Adrenal gland (tissue), 9 donors: ENCODE measurements at regions not wholly inside any gene's neighbourhood (a gene's known extent, or its start where the extent isn't known, plus 50 kb on each side); places are given as distances from the start of the nearest gene placed in this dataset.

Experiments used
- DNase-seq, 7 donors: peaks; one replicate each; pipeline ENCODE4 v3.0.0-alpha.2; 2019 to 2020
- H3K27ac ChIP-seq, 5 donors: fragments of 200-600 bp; sonication (generic) in 4 of 5; 1 replicate in 3 of 5; 2 replicates in 2 of 5; pipeline versions ENCODE4 v1.5.1 to v1.8.0; 2016 to 2020; ENCODE audit warnings: mild to moderate bottlenecking in 1 of 5
- H3K27me3 ChIP-seq: fragments of 200-600 bp; 2 replicates; pipeline ENCODE4 v1.8.0; 2021
- H3K36me3 ChIP-seq, 2 donors: fragments of 200-600 bp; replicated peaks in 1 of 2; 1 replicate in 1 of 2; 2 replicates in 1 of 2; pipeline versions ENCODE4 v1.5.1 to v1.8.0; 2018 to 2022
- H3K4me1 ChIP-seq, 2 donors: fragments of 200-600 bp; replicated peaks in 1 of 2; 1 replicate in 1 of 2; 2 replicates in 1 of 2; pipeline versions ENCODE4 v1.5.1 to v1.8.0; 2018 to 2021
- H3K4me3 ChIP-seq, 4 donors: fragments of 200-600 bp; sonication (generic) in 3 of 4; one replicate each; pipeline ENCODE4 v1.5.1; 2016 to 2018
- H3K9me3 ChIP-seq, 3 donors: fragments of 200-600 bp; sonication (generic) in 1 of 3; replicated peaks in 1 of 3; 1 replicate in 2 of 3; 2 replicates in 1 of 3; pipeline versions ENCODE4 v1.5.1 to v1.8.0; 2016 to 2021
- POLR2A ChIP-seq, 2 donors: fragments of 450-650 bp; IDR thresholded peaks; one replicate each; pipeline ENCODE4 v1.6.1; 2017; ENCODE audit warnings: antibody characterized with exemption in 2 of 2, mild to moderate bottlenecking in 2 of 2, moderate library complexity in 1 of 2
- WGBS, 4 donors: extraction: QIAGEN DNeasy Blood & Tissue Kit in 2 of 4; methylation state at CpG; one replicate each; pipeline versions ENCODE4 v1.1.5 to v1.1.7; 2013 to 2017; 5-methylcytosine and 5-hydroxymethylcytosine counted together
- intact Hi-C, 2 donors: fragments of 100-400 bp; cut with DNase I; formaldehyde crosslinking; loops; one replicate each; pipeline versions ENCODE4 v1.14.1 to v1.15.0; 2022 to 2023
- TF ChIP-seq, protein P1 (sequence below), 6 experiments: fragments of 450-650 bp in 4 of 6; fragments of 200-600 bp in 2 of 6; sonication (generic) in 1 of 6; IDR thresholded peaks; 1 replicate in 5 of 6; 2 replicates in 1 of 6; pipeline versions ENCODE4 v1.5.1 to v1.8.0; 2016 to 2021; ENCODE audit warnings: antibody characterized with exemption in 6 of 6, mild to moderate bottlenecking in 2 of 6, moderate library complexity in 1 of 6
- donor health status: healthy with polysubstance abuse.
- donor health status: Bipolar disorder and iron deficiency.
- donor health status: DM: yes; HTN: yes; CAD: no.
- donor health status: DM: no; HTN: no; CAD: no.
- donor health status: DM: no; HTN: no; CAD: no.

DNA sequence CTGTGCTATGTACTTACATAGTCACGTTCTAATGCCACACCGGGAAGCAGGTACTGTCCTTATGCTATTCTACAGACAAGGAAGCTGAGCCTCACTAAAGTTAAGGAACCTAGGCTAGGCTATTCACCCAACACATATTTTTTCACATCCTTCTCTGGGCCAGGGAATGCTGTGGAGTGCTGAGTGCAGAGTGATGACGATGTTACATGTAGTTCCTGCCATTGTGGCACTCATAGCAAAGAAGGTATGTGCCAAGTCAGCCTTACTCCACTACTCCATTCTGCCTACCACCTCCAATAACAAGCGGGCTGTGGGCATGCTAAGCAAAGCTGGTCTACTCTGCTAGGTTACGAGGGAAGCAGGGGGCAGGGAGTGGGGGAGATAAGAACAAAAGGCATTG, 69.8 kb upstream of the SLC25A26 start:
- Histone ChIP-seq H3K4me3 (no peak overlapping the region), H3K9me3 (no peaks in the 10 kb centered on the region), H3K27me3 (no peaks in the 10 kb centered on the region), H3K27ac (no peak overlapping the region), H3K36me3 (no peaks in the 10 kb centered on the region), H3K4me1 (no peaks in the 10 kb centered on the region)
- no peak for DNase-seq
- intact Hi-C loops, result no loop called here
- no peak for TF ChIP-seq POLR2A (IDR thresholded peaks at IDR 0.05)
- TF ChIP-seq, protein P1, sequence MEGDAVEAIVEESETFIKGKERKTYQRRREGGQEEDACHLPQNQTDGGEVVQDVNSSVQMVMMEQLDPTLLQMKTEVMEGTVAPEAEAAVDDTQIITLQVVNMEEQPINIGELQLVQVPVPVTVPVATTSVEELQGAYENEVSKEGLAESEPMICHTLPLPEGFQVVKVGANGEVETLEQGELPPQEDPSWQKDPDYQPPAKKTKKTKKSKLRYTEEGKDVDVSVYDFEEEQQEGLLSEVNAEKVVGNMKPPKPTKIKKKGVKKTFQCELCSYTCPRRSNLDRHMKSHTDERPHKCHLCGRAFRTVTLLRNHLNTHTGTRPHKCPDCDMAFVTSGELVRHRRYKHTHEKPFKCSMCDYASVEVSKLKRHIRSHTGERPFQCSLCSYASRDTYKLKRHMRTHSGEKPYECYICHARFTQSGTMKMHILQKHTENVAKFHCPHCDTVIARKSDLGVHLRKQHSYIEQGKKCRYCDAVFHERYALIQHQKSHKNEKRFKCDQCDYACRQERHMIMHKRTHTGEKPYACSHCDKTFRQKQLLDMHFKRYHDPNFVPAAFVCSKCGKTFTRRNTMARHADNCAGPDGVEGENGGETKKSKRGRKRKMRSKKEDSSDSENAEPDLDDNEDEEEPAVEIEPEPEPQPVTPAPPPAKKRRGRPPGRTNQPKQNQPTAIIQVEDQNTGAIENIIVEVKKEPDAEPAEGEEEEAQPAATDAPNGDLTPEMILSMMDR (IDR thresholded peaks at IDR 0.05), result no peak
- WGBS, 4 donors, result 89 to 96% (median 90%) methylated on average over 5 of the region's 5 CpGs

DNA sequence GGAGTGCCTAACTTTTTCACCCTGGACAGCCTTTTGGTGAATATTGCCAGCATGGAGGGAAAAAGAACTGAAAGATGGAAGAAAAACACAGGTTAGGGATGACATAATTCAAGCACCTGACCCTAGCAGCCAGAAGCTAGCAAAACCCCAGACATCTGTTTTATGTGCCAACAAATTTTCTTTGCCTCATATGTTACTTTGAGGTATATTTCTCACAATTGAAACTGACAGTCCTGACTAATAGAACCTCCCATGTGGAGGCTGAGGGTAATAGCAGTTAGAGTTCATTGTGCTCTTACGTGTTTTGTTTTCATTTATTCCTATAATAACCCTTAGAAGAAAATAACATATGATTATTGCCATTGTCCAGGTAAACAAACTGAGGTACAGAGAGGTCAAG, 71.5 kb upstream of the SLC25A26 start:
- 69 to 93% (median 81%) methylated on average over 1 of the region's 1 CpG for WGBS, 4 donors
- Histone ChIP-seq H3K9me3 (no peaks in the 10 kb centered on the region), H3K4me3 (no peak overlapping the region), H3K27me3 (no peaks in the 10 kb centered on the region), H3K36me3 (no peaks in the 10 kb centered on the region), H3K4me1 (no peaks in the 10 kb centered on the region), H3K27ac (no peak overlapping the region)
- TF ChIP-seq POLR2A (IDR thresholded peaks at IDR 0.05), result no peak
- TF ChIP-seq, protein P1 (IDR thresholded peaks at IDR 0.05), result no peak
- no peak for DNase-seq
- intact Hi-C loops, result no loop called here

DNA sequence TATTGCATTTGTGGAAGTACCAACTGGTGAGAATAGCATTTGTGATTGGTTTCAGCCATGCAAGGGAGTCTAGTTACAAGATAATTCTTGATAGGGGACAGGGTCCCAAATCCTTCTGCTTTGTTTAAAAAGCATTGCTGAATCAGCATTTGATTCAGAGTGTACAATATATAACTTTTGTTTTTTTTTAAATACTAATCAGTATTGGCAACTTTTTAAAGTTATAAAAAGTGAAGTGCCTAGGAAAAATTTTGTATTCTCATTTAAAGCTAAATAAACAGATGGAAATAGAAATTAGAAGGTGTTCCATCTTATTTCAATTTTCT, 75.4 kb upstream of the SLC25A26 start:
- no peaks in the 10 kb centered on the region for H3K4me1 ChIP-seq
- no peak overlapping the region for H3K4me3 ChIP-seq
- TF ChIP-seq POLR2A (IDR thresholded peaks at IDR 0.05), result no peak
- TF ChIP-seq, protein P1 (IDR thresholded peaks at IDR 0.05), result no peak
- no peaks in the 10 kb centered on the region for H3K9me3 ChIP-seq
- H3K27me3 ChIP-seq, result no peaks in the 10 kb centered on the region
- H3K27ac ChIP-seq, result no peak overlapping the region
- no peak for DNase-seq
- no peaks in the 10 kb centered on the region for H3K36me3 ChIP-seq
- intact Hi-C loops, result no loop called here

DNA sequence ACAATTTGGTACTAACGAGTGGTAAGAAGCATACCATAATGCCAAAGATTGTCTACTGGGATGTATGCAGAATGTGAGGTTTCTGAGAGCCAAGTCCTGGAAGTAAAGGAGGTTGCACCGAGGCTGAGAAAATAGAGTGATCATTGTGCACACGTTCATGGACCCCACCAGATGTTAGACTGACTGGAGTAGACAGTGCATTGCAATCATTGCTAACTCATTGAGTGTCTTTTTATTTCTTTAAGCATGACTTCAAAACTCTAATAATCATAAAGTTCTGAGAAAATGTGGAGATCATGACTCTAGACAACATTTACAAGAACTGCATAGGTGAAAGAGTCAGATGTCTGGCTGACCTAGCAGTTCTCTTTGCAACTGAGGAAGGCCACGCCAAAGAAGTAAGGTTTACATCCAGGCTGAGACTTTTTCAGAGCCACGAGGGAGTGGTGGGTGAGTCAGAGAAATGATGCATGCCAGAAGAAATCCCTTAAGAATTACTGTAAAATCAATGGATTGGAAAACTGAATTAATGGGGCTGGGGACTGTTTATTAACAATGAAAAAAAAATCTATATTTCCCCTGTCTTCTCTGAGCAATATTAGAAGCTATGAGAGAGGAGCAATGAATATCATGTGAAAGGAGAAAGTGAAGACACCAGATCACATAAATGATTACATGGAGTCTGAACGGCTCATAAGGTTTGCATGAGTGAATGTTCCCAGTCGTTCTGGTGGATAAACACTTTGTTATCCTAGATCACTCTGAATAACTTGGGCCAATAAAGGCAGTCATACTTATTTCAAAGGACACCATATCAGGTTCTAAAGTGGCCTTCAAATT, 76.0 kb upstream of the SLC25A26 start:
- no peak for TF ChIP-seq POLR2A (IDR thresholded peaks at IDR 0.05)
- TF ChIP-seq, protein P1 (IDR thresholded peaks at IDR 0.05), result no peak

More for the DNA sequence above, 76.0 kb upstream of the SLC25A26 start:
- intact Hi-C loops, result loop anchor here in 1 of 2 donors (5.0 kb wide), 1 partner anchor 362 kb away; no protein-coding TSS in a partner anchor
- no peaks in the 10 kb centered on the region for H3K4me1 ChIP-seq
- 74 to 83% (median 77%) methylated on average over 7 of the region's 7 CpGs for WGBS, 4 donors
- H3K27ac ChIP-seq, result no peak overlapping the region
- DNase-seq, result no peak
- no peaks in the 10 kb centered on the region for H3K27me3 ChIP-seq
- H3K36me3 ChIP-seq, result no peaks in the 10 kb centered on the region
- H3K9me3 ChIP-seq, result no peaks in the 10 kb centered on the region
- no peak overlapping the region for H3K4me3 ChIP-seq
